GM12865 (cell line): ENCODE measurements at regions not wholly inside any gene's neighbourhood (a gene's known extent, or its start where the extent isn't known, plus 50 kb on each side); places are given as distances from the start of the nearest gene placed in this dataset.

Experiments used
- DNase-seq: peaks from one replicate; pipeline ENCODE4 v3.0.0; 2010; ENCODE audit warnings: low read depth
- H3K4me3 ChIP-seq: 2 replicates; pipeline ENCODE4 v1.5.1; 2011; ENCODE audit warnings: mild to moderate bottlenecking, low read depth, low read length, control low read depth
- CTCF ChIP-seq: IDR thresholded peaks from 2 replicates; pipeline ENCODE4 v1.5.1; 2011; ENCODE audit warnings: low read length, control low read depth, low read depth, inconsistent platforms; ENCODE audit not compliant: insufficient read depth; ENCODE audit errors: missing control alignments

- no peak overlapping the region for H3K4me3 ChIP-seq
- TF ChIP-seq CTCF: no peak
- no peak for DNase-seq
Measured at GRCh38 chr11:91969486-91969885, 255.1 kb upstream of the FAT3 start.

DNA sequence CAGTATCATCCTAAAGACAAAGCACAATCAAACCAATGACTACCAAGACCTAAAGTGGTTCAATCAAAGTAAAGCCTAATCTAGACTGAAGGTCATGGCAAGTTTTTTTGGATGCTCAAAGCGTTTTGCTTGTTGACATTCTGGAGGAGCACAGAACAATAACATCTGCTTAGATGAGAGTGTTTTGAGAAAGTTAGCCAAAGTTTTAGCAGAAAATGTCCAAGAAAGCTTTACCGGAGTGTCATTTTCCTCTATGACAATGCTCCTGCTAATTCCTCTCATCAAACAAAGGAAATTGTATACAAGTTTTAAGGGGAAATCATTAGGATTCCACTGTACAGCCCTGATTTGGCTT lies 256.9 kb upstream of the FAT3 start:
- H3K4me3 ChIP-seq: no peak overlapping the region
- no peak for DNase-seq
- TF ChIP-seq CTCF: no peak

- no peak overlapping the region for H3K4me3 ChIP-seq
- no peak for TF ChIP-seq CTCF
- no peak for DNase-seq
Measured at GRCh38 chr11:91967026-91967690, 257.5 kb upstream of the FAT3 start.

GRCh38 chr11:91966368-91966767 lies 258.2 kb upstream of the FAT3 start:
- no peak for DNase-seq
- no peak overlapping the region for H3K4me3 ChIP-seq
- no peak for TF ChIP-seq CTCF

DNA sequence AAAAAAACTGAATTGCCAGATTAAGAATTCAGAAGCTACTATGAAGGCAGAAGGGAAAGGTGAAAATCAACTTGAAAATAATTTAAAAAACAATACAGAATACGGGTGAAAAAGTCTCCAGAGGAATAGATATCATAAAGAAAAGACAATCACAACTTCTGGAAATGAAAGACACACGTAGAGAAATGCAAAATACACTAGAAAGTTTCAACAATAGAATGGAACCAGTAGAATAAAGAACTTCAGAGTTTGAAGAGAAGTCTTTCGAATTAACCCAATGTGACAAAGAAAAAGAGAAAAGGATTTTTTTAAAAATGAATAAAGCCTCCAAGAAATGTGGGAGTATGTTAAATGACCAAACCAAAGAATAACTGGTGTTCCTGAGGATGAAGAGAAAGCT lies 263.8 kb upstream of the FAT3 start:
- TF ChIP-seq CTCF: no peak

GRCh38 chr11:91959411-91959810 lies 265.2 kb upstream of the FAT3 start:
- no peak for TF ChIP-seq CTCF
- H3K4me3 ChIP-seq: no peak overlapping the region
- DNase-seq: no peak

More for the DNA sequence above, 263.8 kb upstream of the FAT3 start:
- H3K4me3 ChIP-seq: no peak overlapping the region
- no peak for DNase-seq

DNA sequence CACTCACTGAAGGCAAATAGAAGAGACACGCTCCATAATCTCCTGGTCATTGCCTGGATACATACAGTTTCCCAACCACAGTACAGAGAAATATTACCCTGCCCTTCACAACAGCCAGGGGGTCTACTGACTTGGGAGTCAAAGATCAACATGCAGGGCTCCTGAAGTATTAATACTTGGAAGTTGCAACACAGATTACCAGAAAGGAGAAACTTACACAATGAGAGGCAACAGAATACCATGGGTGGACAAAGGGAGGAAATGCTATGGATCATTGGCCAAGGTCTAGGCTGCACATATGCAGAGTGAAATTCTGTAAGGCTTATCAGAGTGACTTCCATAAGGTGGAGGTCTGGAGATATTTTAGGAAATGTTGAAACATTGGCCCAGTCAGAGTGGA lies 267.9 kb upstream of the FAT3 start:
- no peak for TF ChIP-seq CTCF
- no peak for DNase-seq
- no peak overlapping the region for H3K4me3 ChIP-seq
